ENCODE measurements at regions not wholly inside any gene's neighbourhood (a gene's known extent, or its start where the extent isn't known, plus 50 kb on each side); places are given as distances from the start of the nearest gene placed in this dataset.

- TF ChIP-seq CTCF (IDR thresholded peaks at IDR 0.05) = no peak
- TF ChIP-seq EZH2 (IDR thresholded peaks at IDR 0.05; ENCODE audit: borderline replicate concordance, insufficient read depth, low read depth, low read length, poor library complexity, severe bottlenecking) = no peak
Observed at GRCh38 chr2:122851161-122851560, 1095.7 kb downstream of the TSN start.
